ENCODE measurements at regions not wholly inside any gene's neighbourhood (a gene's known extent, or its start where the extent isn't known, plus 50 kb on each side); places are given as distances from the start of the nearest gene placed in this dataset.

DNA sequence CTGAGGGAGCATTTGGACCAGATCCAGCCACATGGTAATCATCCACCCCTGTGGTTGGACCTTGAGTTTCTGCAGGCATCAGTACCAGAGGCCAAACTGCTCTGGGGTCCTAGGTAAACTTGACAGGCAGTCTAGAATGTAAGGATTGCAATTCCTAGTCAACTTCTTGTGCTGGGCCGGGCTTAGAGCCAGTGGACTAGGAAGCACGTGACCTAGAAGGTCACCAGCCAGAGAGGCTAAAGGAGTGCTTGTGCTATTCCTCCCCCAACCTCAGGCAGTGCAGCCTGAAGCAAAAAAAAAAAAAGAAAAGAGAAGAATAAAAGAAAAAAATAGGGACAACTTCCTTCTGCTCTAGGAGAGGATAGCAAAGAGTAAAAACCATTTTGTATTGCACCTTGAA is 406.2 kb upstream of the FTMT start:
- Histone ChIP-seq H4K20me1 (ENCODE audit: insufficient read depth) (no peaks in the 10 kb centered on the region), H3K27me3 (ENCODE audit: insufficient read depth, low read length) (no peaks in the 10 kb centered on the region), H3K9me3 (ENCODE audit: control insufficient read depth in 1 of 2, insufficient read depth in 1 of 2, low read depth in 1 of 2, low read length in 2 of 2) (no peaks in the 10 kb centered on the region), H3K9ac (ENCODE audit: low read length) (no peak overlapping the region), H3K36me3 (ENCODE audit: control insufficient read depth in 1 of 2, insufficient read depth in 2 of 2, low read length in 2 of 2) (no peaks in the 10 kb centered on the region), H3K4me1 (ENCODE audit: control insufficient read depth in 1 of 2, insufficient read depth in 2 of 2, low read length in 2 of 2) (no peaks in the 10 kb centered on the region), H2AFZ (ENCODE audit: low read depth, low read length, poor library complexity, severe bottlenecking) (no peak overlapping the region), H3K4me2 (ENCODE audit: low read length) (no peak overlapping the region), H3K4me3 (replicated peaks in 1 of 2; ENCODE audit: low read depth in 1 of 2, low read length in 2 of 2) (no peak overlapping the region), H3K9me2 (ENCODE audit: insufficient read depth) (no peaks in the 10 kb centered on the region), H3K27ac (ENCODE audit: low read depth, low read length) (no peak overlapping the region), H3K79me2 (ENCODE audit: insufficient read depth, low read length) (no peaks in the 10 kb centered on the region)
- ChIA-PET CTCF (no interaction called here), RAD21 (ENCODE audit: low non-redundant PET in 1 of 2, low total read pairs in 2 of 2, uncharacterized antibody in 2 of 2, unreplicated experiment in 2 of 2) (no interaction called here), POLR2A (no interaction called here)
- no TSS peak for BruUV-seq (replicated peaks)
- TF ChIP-seq TCF7L2 (IDR thresholded peaks at IDR 0.05; ENCODE audit: borderline replicate concordance, extremely low read depth, insufficient read depth, insufficient read length): no peak
- TF ChIP-seq ZFX (IDR thresholded peaks at IDR 0.05): no peak
- TF ChIP-seq SRF (IDR thresholded peaks at IDR 0.05; ENCODE audit: low read depth): no peak
- TF ChIP-seq SIN3A (IDR thresholded peaks at IDR 0.05; ENCODE audit: low read depth): no peak
- no peak for TF ChIP-seq ELF1 (IDR thresholded peaks at IDR 0.05; ENCODE audit: borderline replicate concordance, low read depth)
- TF ChIP-seq POLR2A (IDR thresholded peaks at IDR 0.05; ENCODE audit: borderline replicate concordance, extremely low read depth, insufficient read depth, insufficient read length): no peak
- TF ChIP-seq FOSL1 (IDR thresholded peaks at IDR 0.05; ENCODE audit: low read depth): no peak
- no peak for TF ChIP-seq CEBPB (IDR thresholded peaks at IDR 0.05; ENCODE audit: low read depth)
- TF ChIP-seq MAX (IDR thresholded peaks at IDR 0.05): no peak
- no peak for TF ChIP-seq EGR1 (IDR thresholded peaks at IDR 0.05; ENCODE audit: low read depth)
- TF ChIP-seq, protein P1, sequence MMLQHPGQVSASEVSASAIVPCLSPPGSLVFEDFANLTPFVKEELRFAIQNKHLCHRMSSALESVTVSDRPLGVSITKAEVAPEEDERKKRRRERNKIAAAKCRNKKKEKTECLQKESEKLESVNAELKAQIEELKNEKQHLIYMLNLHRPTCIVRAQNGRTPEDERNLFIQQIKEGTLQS (IDR thresholded peaks at IDR 0.05): no peak
- TF ChIP-seq EZH2 (IDR thresholded peaks at IDR 0.05): no peak
- no peak for TF ChIP-seq SP1 (IDR thresholded peaks at IDR 0.05; ENCODE audit: low read depth)
- no peak for TF ChIP-seq RAD21 (IDR thresholded peaks at IDR 0.05; ENCODE audit: low read depth)
- TF ChIP-seq JUND (IDR thresholded peaks at IDR 0.05): no peak
- TF ChIP-seq ZNF274 (IDR thresholded peaks at IDR 0.05; ENCODE audit: low read depth, low read length): no peak
- TF ChIP-seq REST (IDR thresholded peaks at IDR 0.05; ENCODE audit: low read depth): no peak
- no peak for TF ChIP-seq EZH2phosphoT487 (IDR thresholded peaks at IDR 0.05; ENCODE audit: borderline replicate concordance)
- no peak for TF ChIP-seq CBX3 (IDR thresholded peaks at IDR 0.05; ENCODE audit: low read depth)
- TF ChIP-seq YY1 (IDR thresholded peaks at IDR 0.05; ENCODE audit: extremely low read depth, insufficient replicate concordance, low read depth, low read length): no peak
- no peak for ATAC-seq
- no peak for DNase-seq (ENCODE audit: low read depth, low spot score)
- intact Hi-C loops (cut with micrococcal nuclease): no loop called here

All from HCT116 (cell line).